ENCODE measurements at regions not wholly inside any gene's neighbourhood (a gene's known extent, or its start where the extent isn't known, plus 50 kb on each side); places are given as distances from the start of the nearest gene placed in this dataset.
"Not testable (repeated sequence)": the region's sequence is repeated elsewhere in the genome, so short reads cannot be mapped to it uniquely, and the experiment has no call there.

DNA sequence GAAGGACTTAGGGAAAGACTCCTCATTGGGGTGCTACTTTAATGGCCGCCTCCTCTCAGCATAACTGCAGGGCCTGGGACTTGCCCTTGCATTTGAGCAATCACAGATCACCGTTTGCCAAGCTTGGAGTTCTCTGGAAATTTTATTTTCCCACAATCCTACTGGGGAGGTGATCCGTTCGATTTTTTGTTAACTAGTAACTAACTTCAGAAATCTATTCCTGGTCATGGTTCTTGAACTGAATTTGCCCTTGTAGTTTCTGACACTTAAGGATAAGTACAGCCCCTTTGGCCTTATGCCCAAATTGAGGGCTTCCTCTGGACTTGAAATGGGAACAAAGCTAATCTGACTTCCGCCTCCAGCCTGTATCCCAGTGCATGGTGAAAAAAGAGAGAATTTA, 60.5 kb upstream of the ST3GAL5 start:
- Mint-ChIP-seq H3K9me3 (peaks cover 4 to 12% of the 10 kb centered on the region in 2 donors), H3K27ac (no peak overlapping the region), H3K36me3 (peaks cover 0 to 10% of the 10 kb centered on the region in 2 donors)
- no peak for ATAC-seq
- no peak for DNase-seq (ENCODE audit: low spot score in 2 of 2)

- Mint-ChIP-seq H3K36me3 (peaks cover 9 to 20% of the 10 kb centered on the region in 2 donors), H3K27ac (no peak overlapping the region), H3K9me3 (peaks cover 11 to 20% of the 10 kb centered on the region in 2 donors)
- ATAC-seq (no peak), DNase-seq (ENCODE audit: low spot score in 2 of 2) (no peak)
Measured at GRCh38 chr2:85947593-85947992, 58.8 kb upstream of the ST3GAL5 start.

GRCh38 chr2:85945586-85945985, 56.8 kb upstream of the ST3GAL5 start:
- peaks cover 11 to 29% of the 10 kb centered on the region in 2 donors for H3K9me3 Mint-ChIP-seq
- ATAC-seq (no peak), DNase-seq (ENCODE audit: low spot score in 2 of 2) (no peak)
- H3K36me3 Mint-ChIP-seq = peaks cover 19 to 32% of the 10 kb centered on the region in 2 donors
- no peak overlapping the region for H3K27ac Mint-ChIP-seq

DNA sequence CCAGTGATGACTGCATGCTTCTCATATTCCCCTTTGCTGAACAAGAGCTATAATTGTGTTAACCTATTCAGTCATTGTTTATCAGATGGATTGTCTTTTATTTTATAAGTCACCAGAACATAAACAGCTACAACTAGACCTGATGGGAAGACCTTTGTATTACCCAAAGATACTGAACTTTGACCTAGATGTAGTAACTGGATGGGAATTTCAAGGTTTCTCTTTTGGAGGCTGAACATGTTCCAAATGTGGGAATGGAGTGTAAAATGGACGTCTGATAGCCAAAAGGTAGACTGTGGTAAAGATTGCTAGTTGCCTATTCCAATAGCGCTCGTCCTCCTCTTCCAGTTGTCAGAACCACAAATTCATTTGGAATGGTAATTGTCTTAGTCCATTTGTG, 56.4 kb upstream of the ST3GAL5 start:
- no peak overlapping the region for H3K27ac Mint-ChIP-seq
- ATAC-seq (no peak), DNase-seq (ENCODE audit: low spot score in 2 of 2) (no peak)
- peaks cover 11 to 29% of the 10 kb centered on the region in 2 donors for H3K9me3 Mint-ChIP-seq
- peaks cover 19 to 32% of the 10 kb centered on the region in 2 donors for H3K36me3 Mint-ChIP-seq

GRCh38 chr2:85942346-85942957, 53.7 kb upstream of the ST3GAL5 start:
- H3K36me3 Mint-ChIP-seq = peaks cover 19 to 28% of the 10 kb centered on the region in 2 donors
- ATAC-seq (no peak), DNase-seq (ENCODE audit: low spot score in 2 of 2) (no peak)
- no peak overlapping the region for H3K27ac Mint-ChIP-seq
- H3K9me3 Mint-ChIP-seq = peaks cover 9 to 26% of the 10 kb centered on the region in 2 donors

DNA sequence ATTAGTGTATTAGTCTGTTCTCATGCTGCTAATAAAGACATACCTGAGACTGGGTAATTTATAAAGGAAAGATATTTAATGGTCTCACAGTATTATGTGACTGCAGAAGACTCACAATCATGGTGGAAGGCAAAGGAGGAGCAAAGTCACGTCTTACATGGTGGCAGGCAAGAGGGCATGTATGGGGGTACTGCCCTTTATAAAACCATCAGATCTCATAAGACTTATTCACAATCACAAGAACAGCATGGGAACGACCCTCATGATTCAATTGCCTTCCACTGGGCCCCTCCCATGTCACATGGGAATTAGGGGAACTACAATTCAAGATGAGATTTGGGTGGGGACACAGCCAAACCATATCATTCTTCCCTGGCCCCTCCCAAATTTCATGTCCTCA, 52.7 kb upstream of the ST3GAL5 start:
- not testable (repeated sequence) for DNase-seq (ENCODE audit: low spot score in 2 of 2); ATAC-seq; H3K27ac Mint-ChIP-seq
- peaks cover 19 to 27% of the 10 kb centered on the region in 2 donors for H3K36me3 Mint-ChIP-seq
- peaks cover 7 to 24% of the 10 kb centered on the region in 2 donors for H3K9me3 Mint-ChIP-seq

- DNase-seq (ENCODE audit: low spot score in 2 of 2) (no peak), ATAC-seq (no peak)
- H3K27ac Mint-ChIP-seq = no peak overlapping the region
- peaks cover 7 to 17% of the 10 kb centered on the region in 2 donors for H3K9me3 Mint-ChIP-seq
- H3K36me3 Mint-ChIP-seq = peaks cover 19 to 22% of the 10 kb centered on the region in 2 donors
Measured at GRCh38 chr2:85939131-85939530, 50.3 kb upstream of the ST3GAL5 start.
